ENCODE measurements at regions not wholly inside any gene's neighbourhood (a gene's known extent, or its start where the extent isn't known, plus 50 kb on each side); places are given as distances from the start of the nearest gene placed in this dataset.

DNA sequence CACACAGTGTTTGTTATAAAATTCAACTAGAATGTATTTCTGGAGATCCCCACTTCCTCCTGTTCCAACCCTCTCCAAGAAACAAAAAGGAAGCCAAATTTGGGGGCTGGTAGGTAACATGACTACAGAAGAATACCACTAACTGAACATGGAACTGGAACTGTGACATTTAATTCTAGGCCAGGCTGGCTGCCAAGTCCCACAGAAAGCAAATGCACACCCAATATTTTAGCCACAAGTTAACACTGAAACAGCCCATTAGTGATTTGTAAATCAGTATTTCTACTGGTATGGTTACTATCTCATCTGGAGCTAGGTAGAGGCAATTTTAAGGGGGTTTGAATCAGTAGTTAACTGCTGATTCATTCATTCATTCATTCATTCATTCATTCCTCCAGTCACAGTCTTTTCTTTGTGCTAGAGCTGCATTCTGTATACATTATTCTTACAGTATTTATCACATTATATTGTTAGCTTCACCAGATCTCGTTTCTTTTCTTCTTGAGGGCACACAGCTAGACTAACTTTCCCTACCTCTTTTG is 131.7 kb upstream of the GDNF start:
- Mint-ChIP-seq H3K36me3 (ENCODE audit: low read depth) (no peaks in the 10 kb centered on the region; the same call in 2 of the 3 replicates), H3K4me3 (no peak overlapping the region), H3K27me3 (ENCODE audit: insufficient read depth, low read depth, poor library complexity) (no peaks in the 10 kb centered on the region), H3K27ac (no peak overlapping the region), H3K9me3 (peaks cover under 1% of the 10 kb centered on the region; the same call in 1 of the 3 replicates), H3K4me1 (peaks cover 3% of the 10 kb centered on the region; the same call in 1 of the 3 replicates)
- no peaks in the 10 kb centered on the region for H3K36me3 ChIP-seq (ENCODE audit: insufficient read depth)
- H3K27me3 ChIP-seq (ENCODE audit: insufficient read depth): no peaks in the 10 kb centered on the region
- H3K4me2 ChIP-seq: no peak overlapping the region
- no peaks in the 10 kb centered on the region for H3F3A ChIP-seq (replicated peaks; ENCODE audit: low read depth)
- peaks cover 10% of the 10 kb centered on the region for H3K4me1 ChIP-seq (ENCODE audit: insufficient read depth)
- no peak overlapping the region for H3K27ac ChIP-seq (ENCODE audit: low read depth)
- no peaks in the 10 kb centered on the region for H4K20me1 ChIP-seq (replicated peaks; ENCODE audit: insufficient read depth)
- ATAC-seq (no peak), DNase-seq (ENCODE audit: low spot score) (no peak)
- no peak overlapping the region for H3K4me3 ChIP-seq
- no peak for TF ChIP-seq EZH2phosphoT487 (IDR thresholded peaks at IDR 0.05; ENCODE audit: unreplicated experiment)
- H2AFZ ChIP-seq: no peak overlapping the region
- H3K79me2 ChIP-seq (replicated peaks; ENCODE audit: insufficient read depth): no peaks in the 10 kb centered on the region
- H3K9me2 ChIP-seq (ENCODE audit: insufficient read depth): peaks cover 12% of the 10 kb centered on the region; the same call in 1 of the 2 replicates

DNA sequence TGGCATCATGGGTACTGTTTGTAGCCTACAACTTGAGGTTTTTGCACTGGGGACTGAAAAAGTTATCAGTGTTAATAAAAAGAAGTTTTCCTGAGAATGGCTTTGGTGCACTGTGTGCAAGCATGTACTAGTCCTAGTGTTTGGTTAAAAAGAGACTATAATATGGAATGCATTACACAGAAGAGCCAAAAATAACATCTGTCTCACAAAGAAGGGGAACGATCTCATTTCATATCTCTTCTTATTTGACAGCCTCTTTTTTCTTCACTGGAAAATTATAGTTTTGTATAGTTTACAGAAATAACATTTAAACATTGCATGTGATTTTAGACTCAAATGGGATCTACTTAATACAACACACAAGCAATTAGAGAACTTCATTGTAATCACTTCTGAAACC is 127.0 kb upstream of the GDNF start:
- Histone ChIP-seq H3K27ac (ENCODE audit: low read depth) (no peak overlapping the region), H3K4me3 (no peak overlapping the region), H3F3A (replicated peaks; ENCODE audit: low read depth) (no peaks in the 10 kb centered on the region), H3K9me2 (ENCODE audit: insufficient read depth) (peaks cover 17% of the 10 kb centered on the region; the same call in 1 of the 2 replicates), H3K4me1 (ENCODE audit: insufficient read depth) (peaks cover 5% of the 10 kb centered on the region; the same call in 1 of the 2 replicates), H3K27me3 (ENCODE audit: insufficient read depth) (no peaks in the 10 kb centered on the region), H4K20me1 (replicated peaks; ENCODE audit: insufficient read depth) (no peaks in the 10 kb centered on the region), H3K36me3 (ENCODE audit: insufficient read depth) (no peaks in the 10 kb centered on the region), H2AFZ (no peak overlapping the region), H3K4me2 (no peak overlapping the region), H3K79me2 (replicated peaks; ENCODE audit: insufficient read depth) (no peaks in the 10 kb centered on the region)
- no peak for DNase-seq (ENCODE audit: low spot score)
- H3K27ac Mint-ChIP-seq: no peak overlapping the region
- TF ChIP-seq, protein P1, sequence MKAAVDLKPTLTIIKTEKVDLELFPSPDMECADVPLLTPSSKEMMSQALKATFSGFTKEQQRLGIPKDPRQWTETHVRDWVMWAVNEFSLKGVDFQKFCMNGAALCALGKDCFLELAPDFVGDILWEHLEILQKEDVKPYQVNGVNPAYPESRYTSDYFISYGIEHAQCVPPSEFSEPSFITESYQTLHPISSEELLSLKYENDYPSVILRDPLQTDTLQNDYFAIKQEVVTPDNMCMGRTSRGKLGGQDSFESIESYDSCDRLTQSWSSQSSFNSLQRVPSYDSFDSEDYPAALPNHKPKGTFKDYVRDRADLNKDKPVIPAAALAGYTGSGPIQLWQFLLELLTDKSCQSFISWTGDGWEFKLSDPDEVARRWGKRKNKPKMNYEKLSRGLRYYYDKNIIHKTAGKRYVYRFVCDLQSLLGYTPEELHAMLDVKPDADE (IDR thresholded peaks at IDR 0.05): no peak
- no peak for TF ChIP-seq POLR2AphosphoS5 (IDR thresholded peaks at IDR 0.05; ENCODE audit: low read depth)
- TF ChIP-seq NANOG (IDR thresholded peaks at IDR 0.05; ENCODE audit: borderline replicate concordance): no peak
- TF ChIP-seq, protein P2, sequence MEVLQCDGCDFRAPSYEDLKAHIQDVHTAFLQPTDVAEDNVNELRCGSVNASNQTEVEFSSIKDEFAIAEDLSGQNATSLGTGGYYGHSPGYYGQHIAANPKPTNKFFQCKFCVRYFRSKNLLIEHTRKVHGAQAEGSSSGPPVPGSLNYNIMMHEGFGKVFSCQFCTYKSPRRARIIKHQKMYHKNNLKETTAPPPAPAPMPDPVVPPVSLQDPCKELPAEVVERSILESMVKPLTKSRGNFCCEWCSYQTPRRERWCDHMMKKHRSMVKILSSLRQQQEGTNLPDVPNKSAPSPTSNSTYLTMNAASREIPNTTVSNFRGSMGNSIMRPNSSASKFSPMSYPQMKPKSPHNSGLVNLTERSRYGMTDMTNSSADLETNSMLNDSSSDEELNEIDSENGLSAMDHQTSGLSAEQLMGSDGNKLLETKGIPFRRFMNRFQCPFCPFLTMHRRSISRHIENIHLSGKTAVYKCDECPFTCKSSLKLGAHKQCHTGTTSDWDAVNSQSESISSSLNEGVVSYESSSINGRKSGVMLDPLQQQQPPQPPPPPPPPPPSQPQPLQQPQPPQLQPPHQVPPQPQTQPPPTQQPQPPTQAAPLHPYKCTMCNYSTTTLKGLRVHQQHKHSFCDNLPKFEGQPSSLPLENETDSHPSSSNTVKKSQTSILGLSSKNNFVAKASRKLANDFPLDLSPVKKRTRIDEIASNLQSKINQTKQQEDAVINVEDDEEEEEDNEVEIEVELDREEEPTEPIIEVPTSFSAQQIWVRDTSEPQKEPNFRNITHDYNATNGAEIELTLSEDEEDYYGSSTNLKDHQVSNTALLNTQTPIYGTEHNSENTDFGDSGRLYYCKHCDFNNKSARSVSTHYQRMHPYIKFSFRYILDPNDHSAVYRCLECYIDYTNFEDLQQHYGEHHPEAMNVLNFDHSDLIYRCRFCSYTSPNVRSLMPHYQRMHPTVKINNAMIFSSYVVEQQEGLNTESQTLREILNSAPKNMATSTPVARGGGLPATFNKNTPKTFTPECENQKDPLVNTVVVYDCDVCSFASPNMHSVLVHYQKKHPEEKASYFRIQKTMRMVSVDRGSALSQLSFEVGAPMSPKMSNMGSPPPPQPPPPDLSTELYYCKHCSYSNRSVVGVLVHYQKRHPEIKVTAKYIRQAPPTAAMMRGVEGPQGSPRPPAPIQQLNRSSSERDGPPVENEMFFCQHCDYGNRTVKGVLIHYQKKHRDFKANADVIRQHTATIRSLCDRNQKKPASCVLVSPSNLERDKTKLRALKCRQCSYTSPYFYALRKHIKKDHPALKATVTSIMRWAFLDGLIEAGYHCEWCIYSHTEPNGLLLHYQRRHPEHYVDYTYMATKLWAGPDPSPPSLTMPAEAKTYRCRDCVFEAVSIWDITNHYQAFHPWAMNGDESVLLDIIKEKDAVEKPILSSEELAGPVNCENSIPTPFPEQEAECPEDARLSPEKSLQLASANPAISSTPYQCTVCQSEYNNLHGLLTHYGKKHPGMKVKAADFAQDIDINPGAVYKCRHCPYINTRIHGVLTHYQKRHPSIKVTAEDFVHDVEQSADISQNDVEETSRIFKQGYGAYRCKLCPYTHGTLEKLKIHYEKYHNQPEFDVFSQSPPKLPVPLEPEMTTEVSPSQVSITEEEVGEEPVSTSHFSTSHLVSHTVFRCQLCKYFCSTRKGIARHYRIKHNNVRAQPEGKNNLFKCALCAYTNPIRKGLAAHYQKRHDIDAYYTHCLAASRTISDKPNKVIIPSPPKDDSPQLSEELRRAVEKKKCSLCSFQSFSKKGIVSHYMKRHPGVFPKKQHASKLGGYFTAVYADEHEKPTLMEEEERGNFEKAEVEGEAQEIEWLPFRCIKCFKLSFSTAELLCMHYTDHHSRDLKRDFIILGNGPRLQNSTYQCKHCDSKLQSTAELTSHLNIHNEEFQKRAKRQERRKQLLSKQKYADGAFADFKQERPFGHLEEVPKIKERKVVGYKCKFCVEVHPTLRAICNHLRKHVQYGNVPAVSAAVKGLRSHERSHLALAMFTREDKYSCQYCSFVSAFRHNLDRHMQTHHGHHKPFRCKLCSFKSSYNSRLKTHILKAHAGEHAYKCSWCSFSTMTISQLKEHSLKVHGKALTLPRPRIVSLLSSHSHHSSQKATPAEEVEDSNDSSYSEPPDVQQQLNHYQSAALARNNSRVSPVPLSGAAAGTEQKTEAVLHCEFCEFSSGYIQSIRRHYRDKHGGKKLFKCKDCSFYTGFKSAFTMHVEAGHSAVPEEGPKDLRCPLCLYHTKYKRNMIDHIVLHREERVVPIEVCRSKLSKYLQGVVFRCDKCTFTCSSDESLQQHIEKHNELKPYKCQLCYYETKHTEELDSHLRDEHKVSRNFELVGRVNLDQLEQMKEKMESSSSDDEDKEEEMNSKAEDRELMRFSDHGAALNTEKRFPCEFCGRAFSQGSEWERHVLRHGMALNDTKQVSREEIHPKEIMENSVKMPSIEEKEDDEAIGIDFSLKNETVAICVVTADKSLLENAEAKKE (CRISPR knock-in tag; IDR thresholded peaks at IDR 0.05): no peak
- TF ChIP-seq, protein P3, sequence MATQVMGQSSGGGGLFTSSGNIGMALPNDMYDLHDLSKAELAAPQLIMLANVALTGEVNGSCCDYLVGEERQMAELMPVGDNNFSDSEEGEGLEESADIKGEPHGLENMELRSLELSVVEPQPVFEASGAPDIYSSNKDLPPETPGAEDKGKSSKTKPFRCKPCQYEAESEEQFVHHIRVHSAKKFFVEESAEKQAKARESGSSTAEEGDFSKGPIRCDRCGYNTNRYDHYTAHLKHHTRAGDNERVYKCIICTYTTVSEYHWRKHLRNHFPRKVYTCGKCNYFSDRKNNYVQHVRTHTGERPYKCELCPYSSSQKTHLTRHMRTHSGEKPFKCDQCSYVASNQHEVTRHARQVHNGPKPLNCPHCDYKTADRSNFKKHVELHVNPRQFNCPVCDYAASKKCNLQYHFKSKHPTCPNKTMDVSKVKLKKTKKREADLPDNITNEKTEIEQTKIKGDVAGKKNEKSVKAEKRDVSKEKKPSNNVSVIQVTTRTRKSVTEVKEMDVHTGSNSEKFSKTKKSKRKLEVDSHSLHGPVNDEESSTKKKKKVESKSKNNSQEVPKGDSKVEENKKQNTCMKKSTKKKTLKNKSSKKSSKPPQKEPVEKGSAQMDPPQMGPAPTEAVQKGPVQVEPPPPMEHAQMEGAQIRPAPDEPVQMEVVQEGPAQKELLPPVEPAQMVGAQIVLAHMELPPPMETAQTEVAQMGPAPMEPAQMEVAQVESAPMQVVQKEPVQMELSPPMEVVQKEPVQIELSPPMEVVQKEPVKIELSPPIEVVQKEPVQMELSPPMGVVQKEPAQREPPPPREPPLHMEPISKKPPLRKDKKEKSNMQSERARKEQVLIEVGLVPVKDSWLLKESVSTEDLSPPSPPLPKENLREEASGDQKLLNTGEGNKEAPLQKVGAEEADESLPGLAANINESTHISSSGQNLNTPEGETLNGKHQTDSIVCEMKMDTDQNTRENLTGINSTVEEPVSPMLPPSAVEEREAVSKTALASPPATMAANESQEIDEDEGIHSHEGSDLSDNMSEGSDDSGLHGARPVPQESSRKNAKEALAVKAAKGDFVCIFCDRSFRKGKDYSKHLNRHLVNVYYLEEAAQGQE (IDR thresholded peaks at IDR 0.05; ENCODE audit: unreplicated experiment): no peak
- no peak for TF ChIP-seq ZNF331 (CRISPR knock-in tag; IDR thresholded peaks at IDR 0.05; ENCODE audit: low read depth)
- no peak for TF ChIP-seq EZH2phosphoT487 (IDR thresholded peaks at IDR 0.05; ENCODE audit: unreplicated experiment)
- no peaks in the 10 kb centered on the region for H3K27me3 Mint-ChIP-seq (ENCODE audit: insufficient read depth, low read depth, poor library complexity)
- H3K9me3 Mint-ChIP-seq: no peaks in the 10 kb centered on the region
- no peak overlapping the region for H3K4me3 Mint-ChIP-seq
- H3K4me1 Mint-ChIP-seq: no peaks in the 10 kb centered on the region
- H3K36me3 Mint-ChIP-seq (ENCODE audit: low read depth): no peaks in the 10 kb centered on the region
- no peak for ATAC-seq
